Suppressor macrophage treated with lipopolysaccharide for 1 hour (primary cell): ENCODE measurements at regions not wholly inside any gene's neighbourhood (a gene's known extent, or its start where the extent isn't known, plus 50 kb on each side); places are given as distances from the start of the nearest gene placed in this dataset.

Experiments used
- DNase-seq, 3 donors: peaks; one replicate each; pipeline ENCODE4 v3.0.0-alpha.2; 2020 to 2022

DNA sequence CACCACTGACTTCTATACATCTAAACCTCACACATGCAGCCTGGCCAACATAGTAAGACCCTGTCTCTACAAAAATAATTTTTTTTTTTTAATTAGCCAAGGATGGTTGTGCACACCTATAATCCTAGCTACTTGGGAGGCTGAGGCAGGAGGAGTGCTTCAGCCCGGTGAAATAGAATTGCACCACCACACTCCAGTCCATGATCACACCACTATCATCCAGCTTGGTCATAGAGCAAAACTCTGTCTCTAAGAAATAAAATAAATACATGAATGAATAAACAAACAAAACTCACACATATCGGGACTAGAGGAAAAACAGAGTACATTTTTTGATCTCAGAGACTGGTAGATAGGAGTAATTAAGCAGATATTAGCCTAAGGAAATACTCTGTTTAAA lies 66.6 kb upstream of the PDE5A start:
- DNase-seq = no peak

DNA sequence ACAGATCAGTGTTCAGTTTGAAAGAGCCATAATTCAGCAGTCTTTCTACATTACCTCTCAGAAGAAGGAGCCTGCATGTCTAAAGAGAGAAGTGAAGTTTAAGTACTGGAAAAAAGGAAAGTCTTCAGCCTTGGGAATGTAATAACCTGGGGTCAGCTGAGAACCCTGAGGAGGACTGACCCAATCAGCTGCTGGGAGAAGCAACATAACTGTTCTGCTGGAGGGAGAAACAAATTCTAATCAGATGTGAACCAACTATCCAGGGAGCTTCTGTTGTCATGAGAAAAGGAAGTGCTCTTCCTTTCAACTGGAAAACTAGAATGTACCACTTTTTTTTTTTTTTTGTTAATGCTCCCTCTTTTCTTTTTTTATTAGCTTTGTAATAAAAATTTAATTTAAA lies 64.5 kb upstream of the PDE5A start:
- no peak for DNase-seq

DNA sequence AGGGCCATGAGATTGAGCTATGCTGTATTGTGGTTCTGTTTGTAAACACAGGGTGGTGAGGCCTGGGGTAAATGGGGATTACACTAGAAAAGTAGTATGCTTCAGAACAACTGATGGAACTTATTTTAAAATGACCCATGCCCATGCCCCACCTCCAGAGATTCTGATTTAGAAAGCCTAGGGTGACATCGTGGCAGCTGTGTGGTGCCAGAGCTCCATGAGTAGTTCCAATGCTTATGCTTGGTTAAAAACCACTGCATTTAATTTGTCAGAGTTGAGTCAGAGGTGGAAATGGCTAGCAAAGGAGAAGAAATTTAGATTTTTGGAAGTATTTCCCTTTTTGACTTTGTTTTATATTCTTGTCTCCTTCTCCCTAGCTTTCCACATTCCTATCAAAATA lies 63.4 kb upstream of the PDE5A start:
- DNase-seq = no peak

GRCh38 chr4:119690871-119691270 lies 62.3 kb upstream of the PDE5A start:
- DNase-seq = no peak

DNA sequence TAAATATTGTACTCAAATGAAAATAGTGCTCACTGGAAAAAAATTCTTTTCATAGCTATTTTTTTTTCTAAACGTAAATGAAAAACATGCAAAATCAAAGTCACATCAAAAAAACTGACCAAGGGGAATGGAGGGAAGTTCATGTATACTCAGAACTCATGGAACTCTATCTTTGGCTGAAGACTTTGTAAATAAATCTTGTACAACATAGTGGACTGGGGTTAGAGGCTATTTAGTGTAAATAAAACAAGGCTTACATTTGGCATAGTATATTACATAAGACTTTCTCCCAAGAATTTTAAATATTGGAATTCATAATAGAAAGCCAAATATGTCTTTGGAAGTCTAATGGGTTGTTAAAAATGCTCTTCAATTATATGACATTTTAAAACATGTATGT lies 59.8 kb upstream of the PDE5A start:
- DNase-seq = no peak

DNA sequence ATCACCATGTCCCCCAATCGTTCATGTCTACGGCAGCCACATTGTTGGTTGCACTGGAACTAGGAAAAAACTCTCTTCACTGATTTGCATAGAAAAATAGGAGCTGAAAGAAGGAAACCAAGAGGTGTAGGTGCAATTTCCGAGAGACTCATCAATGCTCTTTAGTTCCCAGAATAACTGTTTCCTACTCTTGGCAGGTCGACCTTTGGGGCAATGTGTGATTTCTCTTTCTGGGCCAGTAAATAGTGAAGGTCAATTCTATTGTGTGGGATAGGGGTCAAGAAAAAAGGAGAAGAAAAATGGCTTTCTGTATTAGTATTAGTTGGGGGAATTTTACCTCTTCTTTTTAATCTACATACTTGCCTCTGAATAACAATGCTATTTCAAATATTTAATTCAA lies 55.9 kb upstream of the PDE5A start:
- no peak for DNase-seq

DNA sequence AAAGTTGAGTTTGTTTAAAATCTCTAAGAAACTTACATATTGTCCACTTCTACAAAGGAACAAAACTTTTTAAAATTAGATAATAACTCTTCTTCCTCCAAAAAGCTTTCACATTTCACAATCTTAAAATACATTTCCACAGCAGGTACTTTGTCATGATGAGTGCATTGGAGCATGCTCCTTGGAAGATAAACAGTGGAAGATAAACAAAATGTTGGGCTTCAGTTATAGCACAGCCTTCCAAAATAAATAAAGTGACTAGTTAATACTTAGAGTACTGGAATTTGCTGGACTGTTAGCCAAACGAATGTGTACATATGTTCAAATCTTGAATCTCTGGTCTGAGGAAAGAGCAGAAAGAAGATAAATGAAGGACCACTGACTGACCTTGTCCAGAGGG lies 54.9 kb upstream of the PDE5A start:
- no peak for DNase-seq

DNA sequence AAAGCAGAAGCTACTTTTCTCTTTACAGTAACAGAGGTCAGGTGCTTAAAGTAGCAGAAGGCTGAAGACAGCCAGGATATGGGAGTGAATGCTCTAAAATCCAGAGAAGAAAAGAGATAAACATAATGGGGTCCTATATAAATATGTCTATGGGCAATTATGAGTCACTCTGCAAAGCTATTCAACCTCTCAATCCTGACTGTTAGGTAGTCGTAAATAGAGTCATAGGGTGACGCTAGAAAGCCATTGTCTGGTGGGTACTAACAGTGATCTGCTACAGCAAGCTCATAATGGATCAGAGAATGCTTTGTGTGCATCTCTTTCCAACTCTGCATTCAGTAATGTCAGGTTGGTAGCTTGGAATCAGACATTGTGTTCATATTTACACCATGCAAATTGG lies 53.5 kb upstream of the PDE5A start:
- no peak for DNase-seq

DNA sequence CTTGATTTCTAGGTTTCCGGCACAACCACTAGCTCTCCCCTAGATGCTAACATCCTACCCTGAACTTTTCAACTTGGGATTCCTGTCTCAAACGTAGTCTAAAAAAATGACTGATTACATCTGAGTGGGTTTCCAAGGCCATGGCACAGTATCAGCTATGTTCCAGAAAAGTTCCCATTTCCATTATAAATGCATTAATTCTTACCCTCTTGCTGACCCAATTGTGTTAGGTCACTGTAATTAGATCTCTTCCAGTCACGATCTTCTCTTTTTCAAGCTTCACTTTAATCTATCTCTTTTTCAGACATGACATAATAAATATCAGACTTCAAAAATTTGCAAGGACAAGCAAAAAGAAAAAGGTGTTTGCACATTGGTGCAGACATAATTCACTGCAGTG lies 50.6 kb upstream of the PDE5A start:
- no peak for DNase-seq

DNA sequence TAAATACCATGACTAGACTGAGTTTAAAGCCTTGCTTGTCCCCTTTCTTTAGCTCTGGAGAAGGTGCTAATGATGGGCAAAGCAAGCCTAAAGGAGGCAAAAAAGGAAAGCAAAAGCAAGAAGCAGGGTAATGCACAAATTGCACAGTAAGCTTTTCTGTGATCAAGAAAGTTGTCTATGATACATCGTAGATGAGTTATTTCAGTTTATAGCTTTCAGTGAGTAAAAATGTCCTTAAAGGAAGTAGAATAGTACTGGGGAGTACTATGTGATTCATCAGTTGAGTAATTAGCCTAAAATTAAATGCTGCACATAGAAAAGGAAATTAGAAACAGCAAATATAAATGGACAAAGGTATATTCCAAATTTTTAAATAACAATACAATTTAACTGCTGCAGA lies 50.2 kb upstream of the PDE5A start:
- peak in 2 of 3 donors; percentile 3 to 26 for DNase-seq
